ENCODE measurements at regions not wholly inside any gene's neighbourhood (a gene's known extent, or its start where the extent isn't known, plus 50 kb on each side); places are given as distances from the start of the nearest gene placed in this dataset.

GRCh38 chr15:38174691-38175090, 77.9 kb upstream of the SPRED1 start:
- no peak for ATAC-seq
- peaks cover 13% of the 10 kb centered on the region for H3K27me3 Mint-ChIP-seq (ENCODE audit: low read depth)
- no peak for DNase-seq
- H3K4me3 Mint-ChIP-seq, result no peak overlapping the region
- H3K36me3 Mint-ChIP-seq (ENCODE audit: insufficient read depth), result no peaks in the 10 kb centered on the region
- H3K9me3 Mint-ChIP-seq, result no peaks in the 10 kb centered on the region
- H3K4me1 Mint-ChIP-seq (ENCODE audit: low read depth), result no peaks in the 10 kb centered on the region

GRCh38 chr15:38176155-38176554, 76.5 kb upstream of the SPRED1 start:
- peaks cover 20% of the 10 kb centered on the region for H3K27me3 Mint-ChIP-seq (ENCODE audit: low read depth)
- H3K4me1 Mint-ChIP-seq (ENCODE audit: low read depth), result no peaks in the 10 kb centered on the region
- H3K9me3 Mint-ChIP-seq, result no peaks in the 10 kb centered on the region
- no peak for DNase-seq
- H3K4me3 Mint-ChIP-seq, result no peak overlapping the region
- no peaks in the 10 kb centered on the region for H3K36me3 Mint-ChIP-seq (ENCODE audit: insufficient read depth)
- no peak for ATAC-seq

DNA sequence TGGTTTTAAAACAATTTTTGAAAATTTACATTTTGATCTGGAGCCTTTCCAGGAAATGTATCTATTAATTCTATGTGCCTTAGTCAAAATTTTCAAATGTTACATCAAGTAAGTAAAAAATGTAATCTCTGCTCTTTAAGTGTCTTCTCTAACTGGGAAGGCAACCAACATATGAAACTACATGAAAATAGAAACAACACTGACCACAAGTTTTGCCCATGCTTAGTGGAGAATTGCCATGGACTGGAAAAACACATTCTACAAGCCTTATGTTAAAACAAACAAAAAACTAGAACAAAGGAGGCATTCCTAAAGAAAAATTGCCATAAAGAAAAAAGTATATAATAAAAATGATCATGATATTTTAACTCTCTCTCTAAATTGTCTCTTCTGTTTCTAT, 75.9 kb upstream of the SPRED1 start:
- Mint-ChIP-seq H3K9me3 (no peaks in the 10 kb centered on the region), H3K27me3 (ENCODE audit: low read depth) (peaks cover 20% of the 10 kb centered on the region), H3K4me1 (ENCODE audit: low read depth) (no peaks in the 10 kb centered on the region), H3K4me3 (no peak overlapping the region), H3K36me3 (ENCODE audit: insufficient read depth) (no peaks in the 10 kb centered on the region)
- ATAC-seq (no peak), DNase-seq (no peak)

DNA sequence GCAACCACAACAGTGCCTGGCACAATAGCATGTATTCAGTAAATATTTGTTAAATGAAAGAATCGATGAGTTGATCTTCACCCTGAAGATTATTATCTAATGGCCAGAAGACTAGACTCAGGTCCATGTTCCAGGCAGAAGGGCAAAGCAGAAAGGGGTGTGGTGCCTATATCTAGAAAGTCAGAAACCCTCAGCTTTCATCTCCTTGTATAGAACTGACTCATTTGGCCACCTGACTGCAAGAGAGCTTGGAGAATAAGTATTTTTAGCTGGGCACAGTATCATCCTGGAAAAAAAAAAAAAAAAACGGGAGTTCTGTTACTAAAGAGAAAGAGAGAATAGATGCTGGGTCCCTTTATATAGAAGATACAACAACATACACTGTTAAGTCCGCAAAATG, 69.7 kb upstream of the SPRED1 start:
- H3K36me3 Mint-ChIP-seq (ENCODE audit: insufficient read depth), result no peaks in the 10 kb centered on the region
- H3K4me1 Mint-ChIP-seq (ENCODE audit: low read depth), result no peaks in the 10 kb centered on the region
- no peak for DNase-seq
- H3K4me3 Mint-ChIP-seq, result no peak overlapping the region
- ATAC-seq, result no peak
- H3K27me3 Mint-ChIP-seq (ENCODE audit: low read depth), result peaks cover 23% of the 10 kb centered on the region
- H3K9me3 Mint-ChIP-seq, result no peaks in the 10 kb centered on the region

DNA sequence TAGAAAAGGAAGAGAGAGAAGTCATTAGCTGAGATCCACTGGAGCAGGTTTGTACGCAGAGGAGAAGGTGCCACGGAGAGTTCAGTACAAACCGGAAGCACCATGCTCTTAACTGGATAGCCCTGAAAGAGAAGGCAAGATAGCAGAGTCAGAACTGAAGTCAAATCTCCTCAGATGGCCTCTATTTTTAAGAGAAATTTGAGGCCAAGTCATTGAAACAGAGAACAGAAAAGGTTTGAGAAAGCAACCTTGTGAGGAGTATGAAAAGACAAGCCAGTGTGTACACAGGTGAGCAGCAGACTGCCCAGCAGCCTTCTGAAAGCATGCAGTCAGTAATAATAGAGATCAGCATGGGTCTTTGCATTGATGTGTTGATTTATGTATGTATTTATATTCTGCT, 66.1 kb upstream of the SPRED1 start:
- ATAC-seq, result no peak

GRCh38 chr15:38187630-38188313, 64.9 kb upstream of the SPRED1 start:
- Mint-ChIP-seq H3K27me3 (ENCODE audit: low read depth) (peaks cover 25% of the 10 kb centered on the region), H3K9me3 (no peaks in the 10 kb centered on the region), H3K4me1 (ENCODE audit: low read depth) (no peaks in the 10 kb centered on the region), H3K36me3 (ENCODE audit: insufficient read depth) (no peaks in the 10 kb centered on the region), H3K4me3 (no peak overlapping the region)
- ATAC-seq (no peak), DNase-seq (no peak)

More for the DNA sequence above, 66.1 kb upstream of the SPRED1 start:
- no peaks in the 10 kb centered on the region for H3K4me1 Mint-ChIP-seq (ENCODE audit: low read depth)
- no peaks in the 10 kb centered on the region for H3K36me3 Mint-ChIP-seq (ENCODE audit: insufficient read depth)
- H3K27me3 Mint-ChIP-seq (ENCODE audit: low read depth), result peaks cover 25% of the 10 kb centered on the region
- no peak for DNase-seq
- H3K9me3 Mint-ChIP-seq, result no peaks in the 10 kb centered on the region
- H3K4me3 Mint-ChIP-seq, result no peak overlapping the region

DNA sequence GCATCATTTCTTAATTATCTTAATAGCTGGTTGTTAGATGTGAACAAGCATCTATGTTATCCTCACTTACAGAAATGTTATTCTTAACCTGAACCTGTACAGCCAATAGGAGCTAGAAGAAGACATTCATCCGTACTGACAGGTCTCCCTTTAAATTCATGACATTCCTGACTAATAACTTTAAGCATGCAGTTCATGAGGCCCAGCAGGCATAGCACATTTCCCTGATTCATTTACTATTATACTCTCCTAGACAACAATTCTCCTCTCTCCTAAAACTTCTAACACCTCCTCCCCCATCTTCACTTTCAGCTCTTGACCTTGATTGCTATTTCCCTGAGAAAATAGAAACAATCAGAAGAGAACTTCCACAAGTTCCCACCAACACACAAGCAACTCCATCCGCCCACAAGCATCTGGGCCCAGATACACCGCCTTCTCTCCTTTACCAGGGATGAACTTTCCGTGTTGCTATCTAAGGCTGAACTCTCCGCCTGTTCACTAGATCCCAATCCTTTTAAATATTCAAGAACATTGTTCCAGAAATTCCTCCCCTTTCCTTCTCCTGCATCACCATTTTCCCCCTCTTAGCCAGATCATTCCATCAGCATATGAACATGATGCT, 62.9 kb upstream of the SPRED1 start:
- no peak overlapping the region for H3K4me3 Mint-ChIP-seq
- no peaks in the 10 kb centered on the region for H3K4me1 Mint-ChIP-seq (ENCODE audit: low read depth)
- H3K36me3 Mint-ChIP-seq (ENCODE audit: insufficient read depth), result no peaks in the 10 kb centered on the region
- DNase-seq (no peak), ATAC-seq (no peak)
- peaks cover 22% of the 10 kb centered on the region for H3K27me3 Mint-ChIP-seq (ENCODE audit: low read depth)
- no peaks in the 10 kb centered on the region for H3K9me3 Mint-ChIP-seq

DNA sequence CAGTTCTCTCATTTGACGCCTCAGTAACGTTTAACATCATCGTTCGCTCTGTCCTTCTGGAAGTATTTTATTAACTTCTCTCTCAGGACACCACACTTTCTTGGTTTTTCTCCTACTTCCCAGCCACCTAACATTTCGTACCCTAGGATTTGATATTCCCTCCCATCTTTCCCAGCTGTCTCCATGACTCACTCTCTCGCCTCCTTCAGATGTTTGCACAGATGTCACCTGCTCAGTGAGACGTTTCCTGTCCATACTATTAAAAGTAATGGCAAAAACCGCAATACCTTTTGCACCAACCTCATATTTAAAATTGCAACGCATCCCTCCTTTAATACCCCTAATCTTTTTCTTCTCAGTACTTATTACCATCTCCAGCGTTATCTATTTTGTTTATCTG, 62.1 kb upstream of the SPRED1 start:
- no peaks in the 10 kb centered on the region for H3K4me1 Mint-ChIP-seq (ENCODE audit: low read depth)
- no peak for DNase-seq
- H3K27me3 Mint-ChIP-seq (ENCODE audit: low read depth), result peaks cover 22% of the 10 kb centered on the region
- H3K36me3 Mint-ChIP-seq (ENCODE audit: insufficient read depth), result no peaks in the 10 kb centered on the region
- H3K4me3 Mint-ChIP-seq, result no peak overlapping the region
- ATAC-seq, result no peak
- H3K9me3 Mint-ChIP-seq, result no peaks in the 10 kb centered on the region

DNA sequence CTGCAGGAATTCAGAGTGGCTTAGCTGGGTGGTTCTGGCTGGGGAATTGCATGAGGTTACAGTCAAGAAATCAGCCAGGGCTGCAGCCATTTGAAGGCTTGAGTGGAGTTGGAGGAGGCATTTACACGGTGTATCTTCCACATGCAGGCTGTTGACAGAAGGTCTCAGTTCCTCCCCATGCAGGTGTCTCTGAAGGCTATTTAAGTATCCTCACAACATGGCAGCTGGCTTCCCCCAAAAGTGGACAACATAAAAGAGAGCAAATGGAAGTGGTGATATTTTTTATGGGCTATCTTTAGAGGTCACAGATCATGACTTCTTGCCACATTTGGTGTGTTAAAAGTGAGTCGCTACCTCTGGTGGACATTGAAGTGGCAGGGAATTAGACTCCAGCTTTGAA, 60.1 kb upstream of the SPRED1 start:
- Mint-ChIP-seq H3K27me3 (ENCODE audit: low read depth) (peaks cover 17% of the 10 kb centered on the region), H3K9me3 (no peaks in the 10 kb centered on the region), H3K4me1 (ENCODE audit: low read depth) (no peaks in the 10 kb centered on the region), H3K36me3 (ENCODE audit: insufficient read depth) (no peaks in the 10 kb centered on the region), H3K4me3 (no peak overlapping the region)
- no peak for ATAC-seq
- no peak for DNase-seq

GRCh38 chr15:38193496-38193895, 59.1 kb upstream of the SPRED1 start:
- Mint-ChIP-seq H3K4me3 (no peak overlapping the region), H3K9me3 (no peaks in the 10 kb centered on the region), H3K27me3 (ENCODE audit: low read depth) (peaks cover 13% of the 10 kb centered on the region), H3K36me3 (ENCODE audit: insufficient read depth) (no peaks in the 10 kb centered on the region), H3K4me1 (ENCODE audit: low read depth) (no peaks in the 10 kb centered on the region)
- no peak for DNase-seq
- no peak for ATAC-seq

DNA sequence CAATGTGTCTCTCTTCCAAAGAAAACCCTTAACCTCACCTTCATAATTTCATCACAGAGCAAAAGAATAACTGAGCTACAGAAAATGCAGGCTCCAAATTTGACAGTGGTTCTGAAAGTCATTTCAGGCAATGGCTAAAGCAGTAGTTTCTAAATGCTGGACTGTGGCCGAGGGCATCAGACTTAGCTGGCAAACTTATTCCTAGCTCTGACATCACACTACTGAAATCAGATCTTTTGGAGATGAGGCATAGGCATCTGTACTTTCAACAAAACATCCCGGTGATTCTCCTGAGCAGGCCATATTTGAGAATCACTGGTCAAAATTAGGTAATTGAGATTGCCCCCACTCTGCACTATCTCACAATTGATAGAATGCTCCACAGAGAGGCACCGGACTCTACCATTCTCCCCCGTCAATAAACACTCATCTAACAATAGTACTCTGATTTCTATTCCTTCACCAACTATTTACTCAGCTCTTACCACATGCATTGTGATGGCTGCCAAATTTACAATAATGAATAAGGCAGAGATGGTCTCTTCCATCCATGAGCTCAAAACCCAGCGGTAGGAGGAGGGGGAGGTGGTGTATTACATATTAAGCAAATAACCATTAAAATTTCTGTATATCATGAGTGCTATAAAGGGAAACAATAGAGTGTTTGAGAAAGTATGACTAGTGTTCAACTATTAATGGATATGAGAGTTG, 57.3 kb upstream of the SPRED1 start:
- DNase-seq (no peak), ATAC-seq (no peak)
- no peaks in the 10 kb centered on the region for H3K36me3 Mint-ChIP-seq (ENCODE audit: insufficient read depth)
- no peaks in the 10 kb centered on the region for H3K9me3 Mint-ChIP-seq
- no peaks in the 10 kb centered on the region for H3K4me1 Mint-ChIP-seq (ENCODE audit: low read depth)
- peaks cover 9% of the 10 kb centered on the region for H3K27me3 Mint-ChIP-seq (ENCODE audit: low read depth)
- no peak overlapping the region for H3K4me3 Mint-ChIP-seq

GRCh38 chr15:38196076-38196475, 56.6 kb upstream of the SPRED1 start:
- ATAC-seq (no peak), DNase-seq (no peak)
- Mint-ChIP-seq H3K36me3 (ENCODE audit: insufficient read depth) (no peaks in the 10 kb centered on the region), H3K4me1 (ENCODE audit: low read depth) (no peaks in the 10 kb centered on the region), H3K9me3 (no peaks in the 10 kb centered on the region), H3K27me3 (ENCODE audit: low read depth) (peaks cover 8% of the 10 kb centered on the region), H3K4me3 (no peak overlapping the region)

DNA sequence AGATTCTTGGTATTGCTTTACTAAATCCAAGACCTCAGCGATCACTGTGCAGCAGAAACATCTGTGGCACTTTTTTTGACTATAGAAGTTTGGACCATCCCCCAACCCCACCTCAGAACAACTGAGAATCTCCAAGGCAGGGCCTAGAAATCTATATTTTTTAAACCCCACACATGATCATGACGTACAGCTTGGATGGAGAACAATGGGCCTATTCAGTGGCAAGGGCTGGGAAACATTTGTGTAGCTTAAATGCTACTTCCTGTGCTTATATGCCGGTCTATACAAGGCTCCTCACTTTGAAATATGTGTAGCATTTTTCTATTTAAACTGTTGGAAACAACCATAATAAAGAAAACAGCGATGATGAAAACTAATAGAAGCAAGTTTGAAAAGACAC, 55.1 kb upstream of the SPRED1 start:
- DNase-seq, result no peak
- Mint-ChIP-seq H3K4me3 (no peak overlapping the region), H3K36me3 (ENCODE audit: insufficient read depth) (no peaks in the 10 kb centered on the region), H3K9me3 (no peaks in the 10 kb centered on the region), H3K4me1 (ENCODE audit: low read depth) (no peaks in the 10 kb centered on the region), H3K27me3 (ENCODE audit: low read depth) (peaks cover 12% of the 10 kb centered on the region)
- no peak for ATAC-seq

DNA sequence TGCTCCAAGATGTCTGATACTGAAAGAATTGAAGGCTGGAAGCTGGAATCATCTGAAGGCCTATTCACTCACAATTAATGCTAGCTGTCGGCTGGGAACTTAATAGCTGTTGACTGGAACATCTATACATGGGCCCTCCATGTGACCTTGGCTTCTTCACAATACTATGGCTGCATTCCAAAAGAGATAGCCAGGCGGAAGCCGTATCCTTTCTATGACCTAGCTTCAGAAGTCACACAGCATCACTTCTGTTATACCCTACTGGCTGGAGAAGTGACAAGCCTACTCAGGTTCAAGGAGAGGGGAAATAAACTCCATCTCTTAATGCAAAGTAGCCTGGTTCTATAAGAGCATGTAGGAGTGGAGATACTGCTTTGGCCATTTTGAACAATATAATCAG, 50.9 kb upstream of the SPRED1 start:
- DNase-seq (no peak), ATAC-seq (no peak)
- H3K4me1 Mint-ChIP-seq (ENCODE audit: low read depth), result no peaks in the 10 kb centered on the region
- H3K36me3 Mint-ChIP-seq (ENCODE audit: insufficient read depth), result no peaks in the 10 kb centered on the region
- no peaks in the 10 kb centered on the region for H3K9me3 Mint-ChIP-seq
- no peak overlapping the region for H3K4me3 Mint-ChIP-seq
- H3K27me3 Mint-ChIP-seq (ENCODE audit: low read depth), result peaks cover 17% of the 10 kb centered on the region

GRCh38 chr15:38202361-38202760, 50.3 kb upstream of the SPRED1 start:
- Mint-ChIP-seq H3K4me1 (ENCODE audit: low read depth) (no peaks in the 10 kb centered on the region), H3K9me3 (no peaks in the 10 kb centered on the region), H3K36me3 (ENCODE audit: insufficient read depth) (no peaks in the 10 kb centered on the region), H3K4me3 (no peak overlapping the region), H3K27me3 (ENCODE audit: low read depth) (peaks cover 17% of the 10 kb centered on the region)
- ATAC-seq (no peak), DNase-seq (no peak)

Measured in activated T-cell treated with anti-CD3 and anti-CD28 coated beads, Interleukin-2, amount 50 U/mL, for 4 hours (primary cell).